HEK293 (cell line): ENCODE measurements at regions not wholly inside any gene's neighbourhood (a gene's known extent, or its start where the extent isn't known, plus 50 kb on each side); places are given as distances from the start of the nearest gene placed in this dataset.

Experiments
- CTCF ChIA-PET: fragments of 350-600 bp; formaldehyde crosslinking; extraction: SDS; loops from one replicate; lab custom pipeline; 2021; ENCODE audit warnings: antibody characterized with exemption; lab: Yijun Ruan, JAX
- POLR2A ChIA-PET: fragments of 300-600 bp; formaldehyde crosslinking; extraction: SDS; loops from one replicate; lab custom pipeline; 2020; ENCODE audit warnings: antibody characterized with exemption, inconsistent platforms; lab: Yijun Ruan, JAX
- H3K27ac ChIP-seq: fragments of 200-500 bp; sonication (Bioruptor generic); 2 replicates; pipeline ENCODE4 v1.5.1; 2014; ENCODE audit warnings: low read depth, low read length, control low read depth, inconsistent platforms; ENCODE audit errors: extremely low read depth
- H3K36me3 ChIP-seq, 2 experiments: fragments of 200-500 bp in 1 of 2; sonication (Bioruptor generic) in 1 of 2; 1 replicate in 1 of 2; 2 replicates in 1 of 2; pipeline ENCODE4 v1.5.1; 2014 to 2017; ENCODE audit warnings: inconsistent platforms in 2 of 2, low read length in 2 of 2; ENCODE audit not compliant: control insufficient read depth in 2 of 2, insufficient read depth in 1 of 2
- H3K4me1 ChIP-seq: fragments of 200-500 bp; sonication (Bioruptor generic); 2 replicates; pipeline ENCODE4 v1.5.1; 2014; ENCODE audit warnings: mild to moderate bottlenecking, low read length, inconsistent platforms; ENCODE audit not compliant: control insufficient read depth, insufficient read depth
- H3K4me3 ChIP-seq: 2 replicates; pipeline ENCODE4 v1.5.1; 2011; ENCODE audit warnings: low read depth, mild to moderate bottlenecking, control low read depth, low read length, moderate library complexity
- H3K9me3 ChIP-seq: fragments of 200-500 bp; sonication (Bioruptor generic); 2 replicates; pipeline ENCODE4 v1.5.1; 2014; ENCODE audit warnings: low read depth, low read length, inconsistent platforms; ENCODE audit not compliant: control insufficient read depth, insufficient read depth
- EGR2 ChIP-seq: fragments of 450-650 bp; formaldehyde crosslinking; IDR thresholded peaks from 2 replicates; pipeline ENCODE4 v1.5.1; 2016; ENCODE audit warnings: low read depth, missing biosample characterization, missing genetic modification characterization
- HOXC10 ChIP-seq: sonication (generic); formaldehyde crosslinking; IDR thresholded peaks from 2 replicates; pipeline ENCODE4 v1.8.1; 2023; ENCODE audit warnings: mild to moderate bottlenecking, missing genetic modification reagents
- OSR2 ChIP-seq: fragments of 450-650 bp; formaldehyde crosslinking; IDR thresholded peaks from 2 replicates; pipeline ENCODE4 v1.5.1; 2016; ENCODE audit warnings: missing biosample characterization, missing genetic modification characterization
- OVOL3 ChIP-seq: fragments of 450-650 bp; formaldehyde crosslinking; IDR thresholded peaks from 2 replicates; pipeline ENCODE4 v1.5.1; 2016; ENCODE audit warnings: missing biosample characterization, missing genetic modification characterization
- SCRT2 ChIP-seq: fragments of 450-650 bp; formaldehyde crosslinking; IDR thresholded peaks from 2 replicates; pipeline ENCODE4 v1.5.1; 2016; ENCODE audit warnings: missing biosample characterization, missing genetic modification characterization
- SP7 ChIP-seq: fragments of 450-650 bp; formaldehyde crosslinking; IDR thresholded peaks from 2 replicates; pipeline ENCODE4 v1.5.1; 2016; ENCODE audit warnings: missing biosample characterization, missing genetic modification characterization
- ZBTB8A ChIP-seq: fragments of 450-650 bp; formaldehyde crosslinking; IDR thresholded peaks from 2 replicates; pipeline ENCODE4 v1.5.1; 2016; ENCODE audit warnings: missing biosample characterization, missing genetic modification characterization
- ZNF146 ChIP-seq: fragments of 450-650 bp; formaldehyde crosslinking; IDR thresholded peaks from 2 replicates; pipeline ENCODE4 v1.5.1; 2016; ENCODE audit warnings: missing biosample characterization, missing genetic modification characterization
- ZNF202 ChIP-seq: fragments of 450-650 bp; formaldehyde crosslinking; IDR thresholded peaks from 2 replicates; pipeline ENCODE4 v1.5.1; 2016; ENCODE audit warnings: missing biosample characterization, missing genetic modification characterization, borderline replicate concordance
- ZNF341 ChIP-seq: fragments of 450-650 bp; formaldehyde crosslinking; IDR thresholded peaks from 2 replicates; pipeline ENCODE4; 2016; ENCODE audit warnings: low read depth, missing biosample characterization, missing genetic modification characterization
- ZNF37A ChIP-seq: fragments of 450-650 bp; IDR thresholded peaks from 2 replicates; pipeline ENCODE4 v1.5.1; 2018; ENCODE audit warnings: missing biosample characterization, missing genetic modification characterization
- ZNF585B ChIP-seq: fragments of 450-650 bp; formaldehyde crosslinking; IDR thresholded peaks from 2 replicates; pipeline ENCODE4 v1.5.1; 2016; ENCODE audit warnings: missing biosample characterization, missing genetic modification characterization
- ZNF623 ChIP-seq: fragments of 450-650 bp; formaldehyde crosslinking; IDR thresholded peaks from 2 replicates; pipeline ENCODE4 v1.5.1; 2016; ENCODE audit warnings: missing biosample characterization, missing genetic modification characterization
- TF ChIP-seq, protein P1 (sequence below): fragments of 450-650 bp; formaldehyde crosslinking; IDR thresholded peaks from 2 replicates; pipeline ENCODE4 v1.5.1; 2016; ENCODE audit warnings: missing biosample characterization, missing genetic modification characterization

DNA sequence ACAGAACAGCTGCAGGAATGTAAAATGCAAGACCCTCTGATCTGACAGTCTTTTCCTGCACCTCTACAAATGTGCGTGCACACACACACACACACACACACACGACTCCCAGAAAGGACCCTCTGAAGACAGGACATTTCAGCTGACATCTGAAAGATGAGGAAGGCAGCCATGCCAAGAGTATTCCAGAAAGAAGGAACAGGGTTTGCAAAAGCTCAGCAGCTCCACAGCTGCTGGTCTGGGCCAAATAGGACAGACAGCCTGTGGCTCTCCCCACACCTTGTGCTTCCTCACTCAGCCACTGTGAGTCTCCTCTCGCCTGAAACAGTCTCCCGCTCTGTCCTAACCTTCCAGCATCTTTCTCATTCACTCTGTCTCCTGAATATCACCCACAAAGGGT, 189.0 kb downstream of the PALM2AKAP2 start:
- Histone ChIP-seq H3K4me1 (no peaks in the 10 kb centered on the region), H3K9me3 (no peaks in the 10 kb centered on the region), H3K27ac (no peak overlapping the region), H3K36me3 (no peaks in the 10 kb centered on the region), H3K4me3 (no peak overlapping the region)
- ChIA-PET CTCF (interaction anchor here (0.5 kb wide), 1 partner anchor 832 kb away, joined by 5 read pairs; no protein-coding TSS in a partner anchor), POLR2A (no interaction called here)
- no peak for TF ChIP-seq ZBTB8A (tag by site-specific recombination)
- TF ChIP-seq, protein P1, sequence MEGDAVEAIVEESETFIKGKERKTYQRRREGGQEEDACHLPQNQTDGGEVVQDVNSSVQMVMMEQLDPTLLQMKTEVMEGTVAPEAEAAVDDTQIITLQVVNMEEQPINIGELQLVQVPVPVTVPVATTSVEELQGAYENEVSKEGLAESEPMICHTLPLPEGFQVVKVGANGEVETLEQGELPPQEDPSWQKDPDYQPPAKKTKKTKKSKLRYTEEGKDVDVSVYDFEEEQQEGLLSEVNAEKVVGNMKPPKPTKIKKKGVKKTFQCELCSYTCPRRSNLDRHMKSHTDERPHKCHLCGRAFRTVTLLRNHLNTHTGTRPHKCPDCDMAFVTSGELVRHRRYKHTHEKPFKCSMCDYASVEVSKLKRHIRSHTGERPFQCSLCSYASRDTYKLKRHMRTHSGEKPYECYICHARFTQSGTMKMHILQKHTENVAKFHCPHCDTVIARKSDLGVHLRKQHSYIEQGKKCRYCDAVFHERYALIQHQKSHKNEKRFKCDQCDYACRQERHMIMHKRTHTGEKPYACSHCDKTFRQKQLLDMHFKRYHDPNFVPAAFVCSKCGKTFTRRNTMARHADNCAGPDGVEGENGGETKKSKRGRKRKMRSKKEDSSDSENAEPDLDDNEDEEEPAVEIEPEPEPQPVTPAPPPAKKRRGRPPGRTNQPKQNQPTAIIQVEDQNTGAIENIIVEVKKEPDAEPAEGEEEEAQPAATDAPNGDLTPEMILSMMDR (tag by site-specific recombination) = 0 out of 2 replicates have a peak, but pooled peaks have one; percentile 29

DNA sequence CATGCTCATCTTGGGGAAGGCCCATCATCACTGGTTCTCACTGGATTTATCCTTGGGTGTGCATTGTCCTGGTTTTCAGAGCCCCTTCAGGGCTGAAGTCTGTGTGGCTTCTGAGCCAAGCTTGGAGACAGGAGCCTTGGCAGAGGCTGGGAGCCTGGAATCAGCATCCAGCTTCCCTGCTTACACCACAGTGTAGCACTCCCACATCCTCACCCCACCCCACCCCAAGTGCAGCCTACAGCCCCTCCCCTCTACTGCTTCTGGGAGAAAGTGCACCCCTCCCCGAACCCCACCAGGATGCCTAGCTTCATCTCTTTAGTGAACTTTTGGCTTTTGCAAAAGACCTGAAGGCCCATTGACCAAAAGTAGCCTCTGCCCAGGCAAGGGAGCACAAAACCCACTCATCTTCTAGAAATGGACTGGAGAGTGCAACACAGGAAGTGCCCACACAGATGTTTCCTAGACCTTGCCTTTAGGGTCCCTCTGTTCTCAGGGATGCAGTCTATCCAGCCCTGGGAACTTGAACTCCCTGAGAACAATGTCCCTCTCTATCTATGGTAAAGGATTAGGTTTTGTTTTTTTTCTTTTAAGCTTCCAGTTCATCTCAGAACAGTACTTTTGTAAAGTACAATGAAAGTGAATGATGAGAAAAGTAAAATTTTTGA, 189.7 kb downstream of the PALM2AKAP2 start:
- CTCF ChIA-PET = interaction anchor here (0.5 kb wide), 1 partner anchor 832 kb away, joined by 5 read pairs; no protein-coding TSS in a partner anchor
- Histone ChIP-seq H3K36me3 (no peaks in the 10 kb centered on the region), H3K27ac (no peak overlapping the region), H3K4me1 (no peaks in the 10 kb centered on the region), H3K9me3 (no peaks in the 10 kb centered on the region), H3K4me3 (no peak overlapping the region)
- POLR2A ChIA-PET = no interaction called here
- TF ChIP-seq ZNF341 (tag by site-specific recombination) (no peak), OVOL3 (tag by site-specific recombination) (no peak)

DNA sequence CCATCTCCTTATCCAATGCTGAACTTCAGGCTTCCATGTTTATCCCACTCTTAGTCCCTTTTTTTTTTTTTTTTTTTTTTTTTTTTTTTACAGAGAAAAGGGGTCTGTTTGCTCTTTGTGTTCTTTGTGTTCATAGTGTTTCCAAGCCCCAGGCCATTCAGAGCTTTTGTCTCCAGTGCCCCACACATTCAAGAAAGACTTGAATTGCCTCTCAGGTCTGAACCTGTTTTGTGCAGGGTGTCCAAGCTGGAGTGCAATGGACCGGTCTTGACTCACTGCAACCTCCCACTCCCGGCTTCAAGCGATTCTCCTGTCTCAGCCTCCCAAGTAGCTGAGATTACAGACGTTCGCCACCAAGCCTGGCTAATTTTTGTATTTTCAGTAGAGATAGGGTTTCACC, 191.2 kb downstream of the PALM2AKAP2 start:
- H3K27ac ChIP-seq = no peak overlapping the region
- H3K4me1 ChIP-seq = no peaks in the 10 kb centered on the region
- ChIA-PET CTCF (no interaction called here), POLR2A (no interaction called here)
- no peak for TF ChIP-seq ZNF585B (tag by site-specific recombination)
- TF ChIP-seq EGR2 (tag by site-specific recombination) = no peak
- TF ChIP-seq, protein P1 (tag by site-specific recombination) = no peak
- no peak for TF ChIP-seq ZNF623
- no peak for TF ChIP-seq ZNF202
- TF ChIP-seq ZNF146 (tag by site-specific recombination) = no peak
- no peak for TF ChIP-seq ZNF37A
- TF ChIP-seq SP7 (tag by site-specific recombination) = no peak
- TF ChIP-seq HOXC10 (CRISPR knock-in tag) = no peak
- no peak for TF ChIP-seq OSR2
- TF ChIP-seq SCRT2 = no peak
- H3K4me3 ChIP-seq = no peak overlapping the region
- no peaks in the 10 kb centered on the region for H3K36me3 ChIP-seq
- no peaks in the 10 kb centered on the region for H3K9me3 ChIP-seq
